OCI-LY1 (cell line): ENCODE measurements at regions not wholly inside any gene's neighbourhood (a gene's known extent, or its start where the extent isn't known, plus 50 kb on each side); places are given as distances from the start of the nearest gene placed in this dataset.

Experiments
- H2AFZ ChIP-seq: fragments of 200-600 bp; sonication (generic), shearing (Covaris generic); 2 replicates; pipeline ENCODE4 v1.6.0; 2014; ENCODE audit warnings: antibody characterized with exemption, mild to moderate bottlenecking, low read length
- H3F3A ChIP-seq: fragments of 200-600 bp; sonication (generic), shearing (Covaris generic); 2 replicates; pipeline ENCODE4 v1.6.0; 2014; ENCODE audit warnings: mild to moderate bottlenecking, antibody characterized with exemption, low read length, moderate library complexity; ENCODE audit not compliant: insufficient read depth
- H3K27ac ChIP-seq: fragments of 200-600 bp; sonication (generic); 2 replicates; pipeline ENCODE4 v1.5.1; 2014; ENCODE audit warnings: low read length, mixed run types, mild to moderate bottlenecking, low read depth; ENCODE audit not compliant: poor library complexity, severe bottlenecking
- H3K27me3 ChIP-seq: fragments of 200-600 bp; sonication (generic); 2 replicates; pipeline ENCODE4 v1.6.0; 2014; ENCODE audit warnings: antibody characterized with exemption, mild to moderate bottlenecking, low read length, moderate library complexity; ENCODE audit not compliant: insufficient read depth
- H3K36me3 ChIP-seq: fragments of 200-600 bp; sonication (generic); 2 replicates; pipeline ENCODE4 v1.6.1; 2014; ENCODE audit warnings: mild to moderate bottlenecking, antibody characterized with exemption, low read length, moderate library complexity, mixed read lengths; ENCODE audit not compliant: insufficient read depth
- H3K4me1 ChIP-seq: fragments of 200-600 bp; sonication (generic); 2 replicates; pipeline ENCODE4 v1.5.1; 2014; ENCODE audit warnings: mild to moderate bottlenecking, low read length, moderate library complexity; ENCODE audit not compliant: insufficient read depth, severe bottlenecking
- H3K4me2 ChIP-seq: fragments of 200-600 bp; sonication (generic), shearing (Covaris generic); 2 replicates; pipeline ENCODE4 v1.6.1; 2014; ENCODE audit warnings: low read length
- H3K4me3 ChIP-seq: fragments of 200-600 bp; sonication (generic); 2 replicates; pipeline ENCODE4 v1.5.1; 2014; ENCODE audit warnings: low read length, low read depth, mild to moderate bottlenecking, mixed read lengths; ENCODE audit not compliant: poor library complexity, severe bottlenecking
- H3K79me2 ChIP-seq: fragments of 200-600 bp; shearing (Covaris generic); 2 replicates; pipeline ENCODE4 v1.6.1; 2016; ENCODE audit warnings: mixed run types, low read length, mixed read lengths; ENCODE audit not compliant: insufficient read depth
- H3K9ac ChIP-seq: fragments of 200-600 bp; sonication (generic), shearing (Covaris generic); 2 replicates; pipeline ENCODE4 v1.6.1; 2014; ENCODE audit warnings: mild to moderate bottlenecking, low read length, mixed read lengths
- H3K9me2 ChIP-seq: fragments of 200-600 bp; sonication (generic), shearing (Covaris generic); 2 replicates; pipeline ENCODE4 v1.6.1; 2014; ENCODE audit warnings: low read depth, mild to moderate bottlenecking, low read length, mixed read lengths
- H3K9me3 ChIP-seq: fragments of 200-600 bp; shearing (Covaris generic); 2 replicates; pipeline ENCODE4 v1.6.1; 2014; ENCODE audit warnings: low read length, mixed read lengths
- H4K20me1 ChIP-seq: fragments of 200-600 bp; sonication (generic), shearing (Covaris generic); 2 replicates; pipeline ENCODE4 v1.6.0; 2016; ENCODE audit warnings: mild to moderate bottlenecking, low read length; ENCODE audit not compliant: insufficient read depth
- EZH2 ChIP-seq: fragments of 200-600 bp; sonication (generic), shearing (Covaris generic); IDR thresholded peaks from 2 replicates; pipeline ENCODE4 v1.8.0; 2017; ENCODE audit warnings: borderline replicate concordance, mixed run types, mild to moderate bottlenecking, antibody characterized with exemption, low read length, moderate library complexity, mixed read lengths
- TF ChIP-seq, protein P1 (sequence below): fragments of 200-600 bp; sonication (generic), shearing (Covaris generic); IDR thresholded peaks from 2 replicates; pipeline ENCODE4 v1.5.1; 2017; ENCODE audit warnings: mild to moderate bottlenecking, antibody characterized with exemption, low read length, moderate library complexity, mixed read lengths

GRCh38 chr20:19850198-19850533, 92.1 kb downstream of the RIN2 start:
- Histone ChIP-seq H3F3A (no peaks in the 10 kb centered on the region), H3K9ac (no peak overlapping the region), H3K4me1 (no peaks in the 10 kb centered on the region), H4K20me1 (no peaks in the 10 kb centered on the region), H3K27me3 (no peaks in the 10 kb centered on the region), H3K4me2 (no peak overlapping the region), H3K79me2 (no peaks in the 10 kb centered on the region), H3K4me3 (no peak overlapping the region), H3K36me3 (no peaks in the 10 kb centered on the region), H2AFZ (no peak overlapping the region), H3K9me3 (no peaks in the 10 kb centered on the region), H3K9me2 (no peaks in the 10 kb centered on the region), H3K27ac (no peak overlapping the region)
- TF ChIP-seq, protein P1, sequence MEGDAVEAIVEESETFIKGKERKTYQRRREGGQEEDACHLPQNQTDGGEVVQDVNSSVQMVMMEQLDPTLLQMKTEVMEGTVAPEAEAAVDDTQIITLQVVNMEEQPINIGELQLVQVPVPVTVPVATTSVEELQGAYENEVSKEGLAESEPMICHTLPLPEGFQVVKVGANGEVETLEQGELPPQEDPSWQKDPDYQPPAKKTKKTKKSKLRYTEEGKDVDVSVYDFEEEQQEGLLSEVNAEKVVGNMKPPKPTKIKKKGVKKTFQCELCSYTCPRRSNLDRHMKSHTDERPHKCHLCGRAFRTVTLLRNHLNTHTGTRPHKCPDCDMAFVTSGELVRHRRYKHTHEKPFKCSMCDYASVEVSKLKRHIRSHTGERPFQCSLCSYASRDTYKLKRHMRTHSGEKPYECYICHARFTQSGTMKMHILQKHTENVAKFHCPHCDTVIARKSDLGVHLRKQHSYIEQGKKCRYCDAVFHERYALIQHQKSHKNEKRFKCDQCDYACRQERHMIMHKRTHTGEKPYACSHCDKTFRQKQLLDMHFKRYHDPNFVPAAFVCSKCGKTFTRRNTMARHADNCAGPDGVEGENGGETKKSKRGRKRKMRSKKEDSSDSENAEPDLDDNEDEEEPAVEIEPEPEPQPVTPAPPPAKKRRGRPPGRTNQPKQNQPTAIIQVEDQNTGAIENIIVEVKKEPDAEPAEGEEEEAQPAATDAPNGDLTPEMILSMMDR = no peak
- no peak for TF ChIP-seq EZH2

DNA sequence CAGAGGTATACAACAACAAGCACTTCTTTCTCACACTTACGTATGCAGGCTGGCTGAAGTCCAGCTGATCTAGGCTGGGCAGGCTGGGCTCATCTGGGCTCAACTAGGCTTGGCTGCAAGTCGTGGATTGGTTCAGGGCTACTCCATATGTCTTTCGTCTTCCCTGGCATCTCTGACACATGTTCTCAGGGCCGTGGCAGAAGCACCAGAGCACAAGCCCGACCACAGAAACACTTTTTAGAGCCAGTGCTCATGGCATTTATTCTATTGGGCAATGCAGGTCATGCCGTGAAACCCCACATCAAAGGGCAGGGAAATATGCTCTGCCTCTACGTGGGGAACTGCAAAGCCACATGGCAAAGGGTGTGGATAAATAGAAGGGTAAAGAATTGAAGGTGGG, 93.8 kb downstream of the RIN2 start:
- H3F3A ChIP-seq = no peaks in the 10 kb centered on the region
- no peaks in the 10 kb centered on the region for H3K36me3 ChIP-seq
- H3K27ac ChIP-seq = no peak overlapping the region
- H3K4me1 ChIP-seq = no peaks in the 10 kb centered on the region
- no peaks in the 10 kb centered on the region for H3K9me2 ChIP-seq
- no peak overlapping the region for H2AFZ ChIP-seq
- H3K27me3 ChIP-seq = no peaks in the 10 kb centered on the region
- TF ChIP-seq, protein P1 = no peak
- no peak for TF ChIP-seq EZH2
- H3K4me2 ChIP-seq = no peak overlapping the region
- no peaks in the 10 kb centered on the region for H4K20me1 ChIP-seq
- no peaks in the 10 kb centered on the region for H3K79me2 ChIP-seq
- H3K9ac ChIP-seq = no peak overlapping the region
- H3K4me3 ChIP-seq = no peak overlapping the region
- no peaks in the 10 kb centered on the region for H3K9me3 ChIP-seq

DNA sequence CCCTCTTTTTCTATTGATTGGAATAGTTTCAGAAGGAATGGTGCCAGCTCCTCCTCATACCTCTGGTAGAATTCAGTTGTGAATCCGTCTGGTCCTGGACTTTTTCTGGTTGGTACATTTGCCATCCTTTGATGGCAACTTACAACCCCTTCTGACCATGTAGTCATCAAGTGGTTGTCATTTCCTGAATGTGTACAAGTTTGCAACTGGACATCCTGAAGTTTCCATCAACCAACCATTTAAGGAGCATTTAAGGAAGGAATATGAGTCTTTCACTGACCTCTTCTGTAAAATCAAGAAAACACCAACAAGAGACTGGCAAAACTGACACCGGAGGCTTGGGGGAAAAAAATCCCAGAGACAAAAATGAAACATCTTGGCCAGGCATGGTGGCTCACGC, 97.4 kb downstream of the RIN2 start:
- H3K27me3 ChIP-seq = no peaks in the 10 kb centered on the region
- no peak for TF ChIP-seq EZH2
- TF ChIP-seq, protein P1 = no peak
- no peaks in the 10 kb centered on the region for H4K20me1 ChIP-seq
- H3K4me3 ChIP-seq = no peak overlapping the region
- no peak overlapping the region for H3K4me2 ChIP-seq
- H3K9me2 ChIP-seq = no peaks in the 10 kb centered on the region
- H3K36me3 ChIP-seq = no peaks in the 10 kb centered on the region
- H2AFZ ChIP-seq = no peak overlapping the region
- H3K27ac ChIP-seq = no peak overlapping the region
- H3K4me1 ChIP-seq = no peaks in the 10 kb centered on the region
- H3K9me3 ChIP-seq = no peaks in the 10 kb centered on the region
- no peaks in the 10 kb centered on the region for H3K79me2 ChIP-seq
- H3K9ac ChIP-seq = no peak overlapping the region
- H3F3A ChIP-seq = no peaks in the 10 kb centered on the region
